ENCODE measurements at regions not wholly inside any gene's neighbourhood (a gene's known extent, or its start where the extent isn't known, plus 50 kb on each side); places are given as distances from the start of the nearest gene placed in this dataset.

DNA sequence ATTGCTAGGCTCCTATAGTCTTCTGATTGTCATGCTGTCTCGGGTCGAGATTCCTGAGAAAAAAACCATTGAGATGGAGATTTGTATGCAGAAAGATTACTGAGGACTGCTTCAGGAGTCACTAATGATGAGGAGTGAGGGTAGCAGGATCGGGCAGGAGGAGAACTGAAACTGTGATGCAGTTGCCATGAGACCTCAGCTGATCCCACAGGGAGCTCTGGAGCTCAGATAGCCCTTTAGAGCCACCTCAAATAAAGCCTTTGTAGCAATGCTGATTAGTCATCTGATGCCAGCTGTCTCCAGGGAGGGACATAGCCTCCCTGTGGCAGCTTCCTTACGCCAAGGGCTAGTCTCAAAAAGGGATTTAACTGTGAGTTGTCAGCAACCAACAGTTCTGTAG is 256.9 kb downstream of the DMAC1 start:
- no peaks in the 10 kb centered on the region for H3K27me3 ChIP-seq
- TF ChIP-seq, protein P1, sequence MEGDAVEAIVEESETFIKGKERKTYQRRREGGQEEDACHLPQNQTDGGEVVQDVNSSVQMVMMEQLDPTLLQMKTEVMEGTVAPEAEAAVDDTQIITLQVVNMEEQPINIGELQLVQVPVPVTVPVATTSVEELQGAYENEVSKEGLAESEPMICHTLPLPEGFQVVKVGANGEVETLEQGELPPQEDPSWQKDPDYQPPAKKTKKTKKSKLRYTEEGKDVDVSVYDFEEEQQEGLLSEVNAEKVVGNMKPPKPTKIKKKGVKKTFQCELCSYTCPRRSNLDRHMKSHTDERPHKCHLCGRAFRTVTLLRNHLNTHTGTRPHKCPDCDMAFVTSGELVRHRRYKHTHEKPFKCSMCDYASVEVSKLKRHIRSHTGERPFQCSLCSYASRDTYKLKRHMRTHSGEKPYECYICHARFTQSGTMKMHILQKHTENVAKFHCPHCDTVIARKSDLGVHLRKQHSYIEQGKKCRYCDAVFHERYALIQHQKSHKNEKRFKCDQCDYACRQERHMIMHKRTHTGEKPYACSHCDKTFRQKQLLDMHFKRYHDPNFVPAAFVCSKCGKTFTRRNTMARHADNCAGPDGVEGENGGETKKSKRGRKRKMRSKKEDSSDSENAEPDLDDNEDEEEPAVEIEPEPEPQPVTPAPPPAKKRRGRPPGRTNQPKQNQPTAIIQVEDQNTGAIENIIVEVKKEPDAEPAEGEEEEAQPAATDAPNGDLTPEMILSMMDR (IDR thresholded peaks at IDR 0.05): no peak
- no peaks in the 10 kb centered on the region for H3K4me1 ChIP-seq
- H3K36me3 ChIP-seq: no peaks in the 10 kb centered on the region
- no peak for ATAC-seq
- H3K9me3 ChIP-seq: no peaks in the 10 kb centered on the region
- intact Hi-C loops (cut with DNase I): no loop called here
- H3K4me3 ChIP-seq: no peak overlapping the region
- no peak overlapping the region for H3K27ac ChIP-seq
- no peak for DNase-seq

DNA sequence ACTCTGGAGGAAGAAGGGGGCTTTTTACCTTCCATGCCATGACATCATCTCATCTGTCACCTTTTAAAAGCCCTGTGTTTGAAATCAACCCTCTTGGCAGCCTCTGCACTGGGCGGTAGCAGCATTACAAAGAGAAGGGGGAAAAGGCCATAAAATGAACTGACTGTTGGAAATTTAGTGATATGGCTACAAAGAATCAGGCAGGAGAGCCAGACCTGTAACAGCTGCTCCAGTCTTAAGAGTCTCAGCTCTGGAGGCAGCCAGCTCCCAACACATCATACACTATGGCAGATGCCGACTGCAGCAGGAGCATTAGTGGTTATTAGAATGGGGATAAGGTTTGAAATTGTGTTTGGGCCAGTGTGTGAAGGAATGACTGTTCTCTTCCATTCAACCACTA is 257.5 kb downstream of the DMAC1 start:
- Histone ChIP-seq H3K27me3 (no peaks in the 10 kb centered on the region), H3K4me1 (no peaks in the 10 kb centered on the region), H3K4me3 (no peak overlapping the region), H3K27ac (no peak overlapping the region), H3K9me3 (no peaks in the 10 kb centered on the region), H3K36me3 (no peaks in the 10 kb centered on the region)
- intact Hi-C loops (cut with DNase I): no loop called here
- ATAC-seq: no peak
- TF ChIP-seq, protein P1 (IDR thresholded peaks at IDR 0.05): no peak
- DNase-seq: no peak

DNA sequence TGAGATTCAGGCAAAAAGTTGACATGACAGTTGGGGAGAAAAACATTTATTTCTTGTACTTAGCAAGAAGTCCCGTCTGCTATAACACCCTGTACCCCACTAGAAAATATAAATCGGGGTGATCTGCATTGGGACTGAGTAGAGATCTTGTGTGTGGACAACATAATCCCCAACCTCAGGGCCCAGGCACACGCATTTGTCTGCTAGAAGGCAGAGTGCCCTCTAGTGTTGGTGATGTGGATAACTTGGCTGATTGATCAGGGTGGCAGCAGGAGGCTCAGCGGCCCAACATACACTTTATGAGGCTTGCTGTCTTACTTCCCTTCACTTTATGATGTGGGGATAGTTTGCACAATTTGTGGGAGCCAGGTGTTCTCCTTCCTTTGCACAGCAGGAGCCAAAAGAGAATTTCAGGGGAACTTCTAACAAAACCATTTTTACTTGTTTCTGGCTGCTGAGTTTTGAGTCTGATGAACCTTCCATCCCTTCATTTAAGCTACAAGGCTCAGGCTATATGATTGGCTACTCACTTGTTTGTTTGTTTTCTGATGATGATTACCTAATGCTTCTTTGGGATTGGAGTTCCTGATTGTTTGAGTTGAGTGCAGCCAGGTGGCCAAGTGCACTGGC is 263.2 kb downstream of the DMAC1 start:
- H3K4me3 ChIP-seq: no peak overlapping the region
- DNase-seq: no peak
- peak; percentile 82 for ATAC-seq
- intact Hi-C loops (cut with DNase I): no loop called here
- no peak overlapping the region for H3K27ac ChIP-seq
- TF ChIP-seq, protein P1 (IDR thresholded peaks at IDR 0.05): peak; percentile 65
- no peaks in the 10 kb centered on the region for H3K9me3 ChIP-seq
- H3K27me3 ChIP-seq: no peaks in the 10 kb centered on the region
- no peaks in the 10 kb centered on the region for H3K4me1 ChIP-seq
- no peaks in the 10 kb centered on the region for H3K36me3 ChIP-seq

DNA sequence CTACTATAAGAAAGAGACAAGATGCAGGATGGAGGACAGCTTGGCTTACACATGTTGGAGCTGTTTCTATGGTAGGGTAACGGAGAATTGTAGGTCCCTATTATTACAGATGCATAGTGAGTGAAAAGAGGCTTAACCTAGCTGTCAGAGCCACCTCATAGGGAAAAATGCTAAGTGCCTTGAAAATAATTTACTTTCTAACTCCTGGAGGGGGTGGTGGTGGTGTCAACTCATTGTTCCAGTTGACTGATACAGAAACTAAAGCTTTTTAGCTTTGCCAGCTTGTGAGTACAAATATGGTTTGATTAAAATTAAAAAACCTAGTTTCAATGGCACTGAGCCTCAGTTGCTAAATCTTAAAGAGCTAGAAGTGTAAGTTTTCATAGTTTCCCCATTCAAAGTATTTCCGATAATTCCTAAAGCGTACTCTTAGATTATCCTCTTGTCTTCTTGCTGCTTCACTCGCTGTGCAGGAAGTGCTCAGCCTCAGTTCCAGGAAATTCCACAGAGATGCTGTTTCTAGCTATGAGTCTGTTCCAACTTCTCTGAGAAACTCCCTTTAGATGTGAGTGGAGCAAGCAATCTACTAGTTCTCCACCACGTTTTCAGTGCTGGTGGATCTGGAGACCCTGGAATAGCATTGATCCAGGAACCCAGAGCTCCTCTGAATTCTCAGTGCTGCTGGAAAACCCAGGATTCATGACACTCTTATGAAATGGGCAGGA is 265.2 kb downstream of the DMAC1 start:
- DNase-seq: no peak
- Histone ChIP-seq H3K4me1 (no peaks in the 10 kb centered on the region), H3K4me3 (no peak overlapping the region), H3K27me3 (no peaks in the 10 kb centered on the region), H3K9me3 (no peaks in the 10 kb centered on the region), H3K27ac (no peak overlapping the region), H3K36me3 (no peaks in the 10 kb centered on the region)
- intact Hi-C loops (cut with DNase I): no loop called here
- TF ChIP-seq, protein P1 (IDR thresholded peaks at IDR 0.05): no peak
- no peak for ATAC-seq

DNA sequence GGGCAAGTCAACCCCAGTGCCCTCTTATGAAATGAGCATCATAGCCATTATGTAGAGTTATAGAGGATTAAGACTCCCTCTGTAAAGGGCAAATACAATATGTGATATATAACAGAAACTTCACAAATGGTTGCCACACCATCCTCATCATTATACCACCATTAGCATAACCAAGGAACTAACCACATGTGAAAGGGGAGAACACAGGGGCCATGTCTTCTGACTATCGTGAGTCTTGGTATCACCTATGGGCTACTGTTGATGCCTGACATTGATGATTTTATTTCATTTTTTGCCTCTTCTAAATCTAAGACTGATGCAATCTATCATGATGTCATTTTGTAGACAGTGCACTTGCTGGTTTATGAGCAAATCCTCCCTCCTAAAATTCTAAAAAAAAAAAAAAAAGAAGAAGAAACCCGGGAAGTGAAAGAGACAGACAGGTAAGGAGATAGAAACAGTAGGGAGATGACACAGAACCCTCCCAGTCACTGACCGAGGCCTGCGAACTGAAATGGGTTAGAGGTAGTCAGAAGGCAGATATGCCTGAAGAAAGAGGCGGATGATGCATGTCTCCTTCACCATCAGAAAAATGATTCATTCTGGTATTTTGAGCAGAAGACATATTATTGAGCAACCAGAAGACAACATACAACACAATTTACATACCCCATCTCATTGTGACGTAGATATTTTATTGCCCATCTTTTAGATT is 266.0 kb downstream of the DMAC1 start:
- no peak overlapping the region for H3K4me3 ChIP-seq
- intact Hi-C loops (cut with DNase I): no loop called here
- no peak overlapping the region for H3K27ac ChIP-seq
- no peaks in the 10 kb centered on the region for H3K9me3 ChIP-seq
- TF ChIP-seq, protein P1 (IDR thresholded peaks at IDR 0.05): no peak
- DNase-seq (no peak), ATAC-seq (no peak)
- no peaks in the 10 kb centered on the region for H3K4me1 ChIP-seq
- H3K36me3 ChIP-seq: no peaks in the 10 kb centered on the region
- no peaks in the 10 kb centered on the region for H3K27me3 ChIP-seq
